WI38 (cell line): ENCODE measurements at regions not wholly inside any gene's neighbourhood (a gene's known extent, or its start where the extent isn't known, plus 50 kb on each side); places are given as distances from the start of the nearest gene placed in this dataset.

Experiments used
- H3K4me3 ChIP-seq: 2 replicates; pipeline ENCODE4 v1.5.1; 2011; ENCODE audit warnings: low read depth, mild to moderate bottlenecking, control low read depth, low read length
- CTCF ChIP-seq: IDR thresholded peaks from 2 replicates; pipeline ENCODE4 v1.5.1; 2012; ENCODE audit warnings: low read depth, mild to moderate bottlenecking, control low read depth, low read length

GRCh38 chr5:15406478-15406877 is 93.5 kb upstream of the FBXL7 start:
- TF ChIP-seq CTCF = no peak

GRCh38 chr5:15393146-15393545 is 106.8 kb upstream of the FBXL7 start:
- no peak overlapping the region for H3K4me3 ChIP-seq
- no peak for TF ChIP-seq CTCF

More at GRCh38 chr5:15406478-15406877, 93.5 kb upstream of the FBXL7 start:
- no peak overlapping the region for H3K4me3 ChIP-seq

GRCh38 chr5:15391704-15392397 is 108.1 kb upstream of the FBXL7 start:
- TF ChIP-seq CTCF = no peak

GRCh38 chr5:15388866-15389265 is 111.1 kb upstream of the FBXL7 start:
- no peak overlapping the region for H3K4me3 ChIP-seq
- no peak for TF ChIP-seq CTCF

More at GRCh38 chr5:15391704-15392397, 108.1 kb upstream of the FBXL7 start:
- no peak overlapping the region for H3K4me3 ChIP-seq

- TF ChIP-seq CTCF = no peak
- H3K4me3 ChIP-seq = no peak overlapping the region
Observed at GRCh38 chr5:15387931-15388524, 112.0 kb upstream of the FBXL7 start.

GRCh38 chr5:15386122-15386521 is 113.9 kb upstream of the FBXL7 start:
- no peak for TF ChIP-seq CTCF

GRCh38 chr5:15385553-15385952 is 114.4 kb upstream of the FBXL7 start:
- no peak for TF ChIP-seq CTCF
- no peak overlapping the region for H3K4me3 ChIP-seq

More at GRCh38 chr5:15386122-15386521, 113.9 kb upstream of the FBXL7 start:
- H3K4me3 ChIP-seq = no peak overlapping the region
